HepG2 (cell line): ENCODE measurements at regions not wholly inside any gene's neighbourhood (a gene's known extent, or its start where the extent isn't known, plus 50 kb on each side); places are given as distances from the start of the nearest gene placed in this dataset.

Experiments used
- DR1 ChIP-seq: sonication (generic); formaldehyde crosslinking; IDR thresholded peaks from 2 replicates; pipeline ENCODE4 v1.8.0; 2021; ENCODE audit warnings: mild to moderate bottlenecking, missing genetic modification reagents, inconsistent platforms
- HNRNPH1 ChIP-seq: fragments of 200-400 bp; formaldehyde crosslinking; optimal IDR thresholded peaks from 2 replicates; pipeline ENCODE3; 2017; ENCODE audit warnings: mild to moderate bottlenecking, low read depth, low read length
- MEF2D ChIP-seq: sonication (generic); formaldehyde crosslinking; IDR thresholded peaks from 2 replicates; pipeline ENCODE4 v1.5.1; 2020; ENCODE audit warnings: mild to moderate bottlenecking, missing genetic modification reagents
- ZNF564 ChIP-seq: sonication (generic); formaldehyde crosslinking; IDR thresholded peaks from 2 replicates; pipeline ENCODE4 v1.8.1; 2023; ENCODE audit warnings: mild to moderate bottlenecking, missing genetic modification reagents
- ZNF7 ChIP-seq: IDR thresholded peaks from 2 replicates; pipeline ENCODE4 v1.6.1; 2016; ENCODE audit warnings: missing biosample characterization, missing genetic modification reagents
- ZNF850 ChIP-seq: sonication (generic); formaldehyde crosslinking; conservative IDR thresholded peaks from 2 replicates; pipeline ENCODE4 v1.9.0; 2021; ENCODE audit warnings: mild to moderate bottlenecking, missing genetic modification reagents
- TF ChIP-seq, protein P1 (sequence below): IDR thresholded peaks from 2 replicates; pipeline ENCODE4 v1.6.1; 2012; ENCODE audit warnings: low read length, improper control_type of control experiment
- TF ChIP-seq, protein P2 (sequence below): IDR thresholded peaks from 2 replicates; pipeline ENCODE4 v1.6.1; 2016; ENCODE audit warnings: missing genetic modification reagents, missing compliant biosample characterization
- TF ChIP-seq, protein P3 (sequence below): sonication (generic); formaldehyde crosslinking; IDR thresholded peaks from 2 replicates; pipeline ENCODE4 v1.4.0; 2020; ENCODE audit warnings: missing genetic modification reagents
- TF ChIP-seq, protein P4 (sequence below), 2 experiments: sonication (generic) in 1 of 2; formaldehyde crosslinking in 1 of 2; IDR thresholded peaks; 2 replicates each; pipeline versions ENCODE4 v1.6.1 to v1.9.0; 2014 to 2022; ENCODE audit warnings: antibody characterized with exemption in 1 of 2, borderline replicate concordance in 1 of 2, inconsistent platforms in 1 of 2, low read depth in 1 of 2, missing genetic modification reagents in 1 of 2
- TF ChIP-seq, protein P5 (sequence below): IDR thresholded peaks from 2 replicates; pipeline ENCODE4 v1.6.1; 2016; ENCODE audit warnings: low read depth

DNA sequence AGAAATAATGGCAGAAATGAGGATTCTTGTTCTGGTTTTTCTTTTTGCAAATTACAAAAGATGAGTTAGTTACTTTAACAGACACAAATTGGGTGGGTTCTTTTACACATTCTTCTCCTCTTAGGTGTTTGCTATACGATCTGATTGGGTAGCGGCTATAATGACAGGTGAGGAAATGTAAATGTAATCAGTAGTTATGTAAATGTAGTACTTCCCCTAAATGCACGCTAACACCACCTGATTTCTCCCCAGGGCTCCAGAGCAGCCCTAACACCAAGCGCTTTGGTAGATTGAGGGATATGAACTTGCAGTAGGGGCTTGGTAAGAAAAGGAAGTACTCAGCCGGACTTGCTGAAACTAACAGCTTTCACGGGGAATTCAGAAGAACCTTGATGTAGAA lies 499.4 kb upstream of the NOX3 start (continued):
- TF ChIP-seq, protein P1, sequence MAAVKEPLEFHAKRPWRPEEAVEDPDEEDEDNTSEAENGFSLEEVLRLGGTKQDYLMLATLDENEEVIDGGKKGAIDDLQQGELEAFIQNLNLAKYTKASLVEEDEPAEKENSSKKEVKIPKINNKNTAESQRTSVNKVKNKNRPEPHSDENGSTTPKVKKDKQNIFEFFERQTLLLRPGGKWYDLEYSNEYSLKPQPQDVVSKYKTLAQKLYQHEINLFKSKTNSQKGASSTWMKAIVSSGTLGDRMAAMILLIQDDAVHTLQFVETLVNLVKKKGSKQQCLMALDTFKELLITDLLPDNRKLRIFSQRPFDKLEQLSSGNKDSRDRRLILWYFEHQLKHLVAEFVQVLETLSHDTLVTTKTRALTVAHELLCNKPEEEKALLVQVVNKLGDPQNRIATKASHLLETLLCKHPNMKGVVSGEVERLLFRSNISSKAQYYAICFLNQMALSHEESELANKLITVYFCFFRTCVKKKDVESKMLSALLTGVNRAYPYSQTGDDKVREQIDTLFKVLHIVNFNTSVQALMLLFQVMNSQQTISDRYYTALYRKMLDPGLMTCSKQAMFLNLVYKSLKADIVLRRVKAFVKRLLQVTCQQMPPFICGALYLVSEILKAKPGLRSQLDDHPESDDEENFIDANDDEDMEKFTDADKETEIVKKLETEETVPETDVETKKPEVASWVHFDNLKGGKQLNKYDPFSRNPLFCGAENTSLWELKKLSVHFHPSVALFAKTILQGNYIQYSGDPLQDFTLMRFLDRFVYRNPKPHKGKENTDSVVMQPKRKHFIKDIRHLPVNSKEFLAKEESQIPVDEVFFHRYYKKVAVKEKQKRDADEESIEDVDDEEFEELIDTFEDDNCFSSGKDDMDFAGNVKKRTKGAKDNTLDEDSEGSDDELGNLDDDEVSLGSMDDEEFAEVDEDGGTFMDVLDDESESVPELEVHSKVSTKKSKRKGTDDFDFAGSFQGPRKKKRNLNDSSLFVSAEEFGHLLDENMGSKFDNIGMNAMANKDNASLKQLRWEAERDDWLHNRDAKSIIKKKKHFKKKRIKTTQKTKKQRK, result no peak
- TF ChIP-seq, protein P2, sequence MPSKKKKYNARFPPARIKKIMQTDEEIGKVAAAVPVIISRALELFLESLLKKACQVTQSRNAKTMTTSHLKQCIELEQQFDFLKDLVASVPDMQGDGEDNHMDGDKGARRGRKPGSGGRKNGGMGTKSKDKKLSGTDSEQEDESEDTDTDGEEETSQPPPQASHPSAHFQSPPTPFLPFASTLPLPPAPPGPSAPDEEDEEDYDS (CRISPR knock-in tag), result no peak
- TF ChIP-seq ZNF850 (CRISPR knock-in tag) (no peak), ZNF564 (CRISPR knock-in tag) (no peak), MEF2D (CRISPR knock-in tag) (no peak), ZNF7 (CRISPR knock-in tag) (no peak), HNRNPH1 (no peak), DR1 (CRISPR knock-in tag) (no peak)
- TF ChIP-seq, protein P3, sequence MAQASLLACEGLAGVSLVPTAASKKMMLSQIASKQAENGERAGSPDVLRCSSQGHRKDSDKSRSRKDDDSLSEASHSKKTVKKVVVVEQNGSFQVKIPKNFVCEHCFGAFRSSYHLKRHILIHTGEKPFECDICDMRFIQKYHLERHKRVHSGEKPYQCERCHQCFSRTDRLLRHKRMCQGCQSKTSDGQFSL (CRISPR knock-in tag), result no peak
- TF ChIP-seq, protein P4, sequence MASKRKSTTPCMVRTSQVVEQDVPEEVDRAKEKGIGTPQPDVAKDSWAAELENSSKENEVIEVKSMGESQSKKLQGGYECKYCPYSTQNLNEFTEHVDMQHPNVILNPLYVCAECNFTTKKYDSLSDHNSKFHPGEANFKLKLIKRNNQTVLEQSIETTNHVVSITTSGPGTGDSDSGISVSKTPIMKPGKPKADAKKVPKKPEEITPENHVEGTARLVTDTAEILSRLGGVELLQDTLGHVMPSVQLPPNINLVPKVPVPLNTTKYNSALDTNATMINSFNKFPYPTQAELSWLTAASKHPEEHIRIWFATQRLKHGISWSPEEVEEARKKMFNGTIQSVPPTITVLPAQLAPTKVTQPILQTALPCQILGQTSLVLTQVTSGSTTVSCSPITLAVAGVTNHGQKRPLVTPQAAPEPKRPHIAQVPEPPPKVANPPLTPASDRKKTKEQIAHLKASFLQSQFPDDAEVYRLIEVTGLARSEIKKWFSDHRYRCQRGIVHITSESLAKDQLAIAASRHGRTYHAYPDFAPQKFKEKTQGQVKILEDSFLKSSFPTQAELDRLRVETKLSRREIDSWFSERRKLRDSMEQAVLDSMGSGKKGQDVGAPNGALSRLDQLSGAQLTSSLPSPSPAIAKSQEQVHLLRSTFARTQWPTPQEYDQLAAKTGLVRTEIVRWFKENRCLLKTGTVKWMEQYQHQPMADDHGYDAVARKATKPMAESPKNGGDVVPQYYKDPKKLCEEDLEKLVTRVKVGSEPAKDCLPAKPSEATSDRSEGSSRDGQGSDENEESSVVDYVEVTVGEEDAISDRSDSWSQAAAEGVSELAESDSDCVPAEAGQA (IDR thresholded peaks at IDR 0.05; ENCODE audit: low read depth), result no peak
- TF ChIP-seq, protein P4 (CRISPR knock-in tag; IDR thresholded peaks at IDR 0.05; ENCODE audit: borderline replicate concordance), result no peak
- TF ChIP-seq, protein P5, sequence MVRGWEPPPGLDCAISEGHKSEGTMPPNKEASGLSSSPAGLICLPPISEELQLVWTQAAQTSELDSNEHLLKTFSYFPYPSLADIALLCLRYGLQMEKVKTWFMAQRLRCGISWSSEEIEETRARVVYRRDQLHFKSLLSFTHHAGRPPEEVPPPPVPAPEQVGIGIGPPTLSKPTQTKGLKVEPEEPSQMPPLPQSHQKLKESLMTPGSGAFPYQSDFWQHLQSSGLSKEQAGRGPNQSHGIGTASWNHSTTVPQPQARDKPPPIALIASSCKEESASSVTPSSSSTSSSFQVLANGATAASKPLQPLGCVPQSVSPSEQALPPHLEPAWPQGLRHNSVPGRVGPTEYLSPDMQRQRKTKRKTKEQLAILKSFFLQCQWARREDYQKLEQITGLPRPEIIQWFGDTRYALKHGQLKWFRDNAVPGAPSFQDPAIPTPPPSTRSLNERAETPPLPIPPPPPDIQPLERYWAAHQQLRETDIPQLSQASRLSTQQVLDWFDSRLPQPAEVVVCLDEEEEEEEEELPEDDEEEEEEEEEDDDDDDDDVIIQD (CRISPR knock-in tag), result no peak
